Loucy (cell line): ENCODE measurements at regions not wholly inside any gene's neighbourhood (a gene's known extent, or its start where the extent isn't known, plus 50 kb on each side); places are given as distances from the start of the nearest gene placed in this dataset.

ENCODE experiments used
- H2AFZ ChIP-seq: fragments of 200-600 bp; sonication (generic); 2 replicates; pipeline ENCODE4 v1.6.0; 2016; ENCODE audit warnings: antibody characterized with exemption, mild to moderate bottlenecking, low read length, moderate library complexity
- H3F3A ChIP-seq: fragments of 200-600 bp; 2 replicates; pipeline ENCODE4 v1.6.0; 2016; ENCODE audit warnings: antibody characterized with exemption, low read depth, mild to moderate bottlenecking
- H3K27me3 ChIP-seq: fragments of 200-600 bp; sonication (generic); 2 replicates; pipeline ENCODE4 v1.6.1; 2014; ENCODE audit warnings: low read length, mild to moderate bottlenecking; ENCODE audit not compliant: insufficient read depth, poor library complexity, severe bottlenecking
- H3K36me3 ChIP-seq: fragments of 200-600 bp; sonication (generic); 2 replicates; pipeline ENCODE4 v1.6.1; 2016; ENCODE audit warnings: low read length; ENCODE audit not compliant: insufficient read depth
- H3K4me1 ChIP-seq: fragments of 200-600 bp; sonication (generic); 2 replicates; pipeline ENCODE4 v1.5.1; 2014; ENCODE audit warnings: low read length, mild to moderate bottlenecking; ENCODE audit not compliant: insufficient read depth, poor library complexity, severe bottlenecking
- H3K4me2 ChIP-seq: fragments of 200-600 bp; sonication (generic); 2 replicates; pipeline ENCODE4 v1.6.0; 2014; ENCODE audit warnings: antibody characterized with exemption, low read length, low read depth, mild to moderate bottlenecking; ENCODE audit not compliant: poor library complexity, severe bottlenecking
- H3K4me3 ChIP-seq: fragments of 200-600 bp; sonication (generic); 2 replicates; pipeline ENCODE4 v1.5.1; 2014; ENCODE audit warnings: low read length, mild to moderate bottlenecking, mixed read lengths; ENCODE audit not compliant: poor library complexity, severe bottlenecking
- H3K79me2 ChIP-seq: fragments of 200-600 bp; sonication (generic); 2 replicates; pipeline ENCODE4 v1.6.1; 2014; ENCODE audit warnings: low read length; ENCODE audit not compliant: insufficient read depth
- H3K9ac ChIP-seq: fragments of 200-600 bp; sonication (generic); 2 replicates; pipeline ENCODE4 v1.6.0; 2014; ENCODE audit warnings: mild to moderate bottlenecking, low read depth, low read length, moderate library complexity; ENCODE audit not compliant: poor library complexity, severe bottlenecking
- H3K9me2 ChIP-seq: fragments of 200-600 bp; sonication (generic); replicated peaks from 2 replicates; pipeline ENCODE4 v1.6.1; 2016; ENCODE audit warnings: low read depth, low read length, mixed read lengths
- H3K9me3 ChIP-seq: fragments of 200-600 bp; sonication (generic); 2 replicates; pipeline ENCODE4 v1.6.1; 2014; ENCODE audit warnings: mild to moderate bottlenecking, antibody characterized with exemption, low read length, low read depth; ENCODE audit not compliant: insufficient read depth
- H4K20me1 ChIP-seq: fragments of 200-600 bp; sonication (generic); 2 replicates; pipeline ENCODE4 v1.6.0; 2014; ENCODE audit warnings: antibody characterized with exemption, low read length, mild to moderate bottlenecking; ENCODE audit not compliant: insufficient read depth, poor library complexity, severe bottlenecking
- CTCF ChIP-seq: fragments of 200-600 bp; sonication (generic); conservative IDR thresholded peaks from 2 replicates; pipeline ENCODE4 v1.5.1; 2014; ENCODE audit warnings: mild to moderate bottlenecking, antibody characterized with exemption, low read length
- EZH2phosphoT487 ChIP-seq: fragments of 200-600 bp; IDR thresholded peaks from 2 replicates; pipeline ENCODE4 v1.6.1; 2018; ENCODE audit warnings: antibody characterized with exemption, mild to moderate bottlenecking, moderate library complexity, borderline replicate concordance

GRCh38 chr3:73706771-73707170, 82.0 kb upstream of the PDZRN3 start:
- Histone ChIP-seq H3K27me3 (no peaks in the 10 kb centered on the region), H3K9ac (no peak overlapping the region), H3K4me2 (no peak overlapping the region), H3K79me2 (no peaks in the 10 kb centered on the region), H3K4me1 (no peaks in the 10 kb centered on the region), H3K36me3 (no peaks in the 10 kb centered on the region), H3F3A (no peaks in the 10 kb centered on the region), H2AFZ (no peak overlapping the region), H3K4me3 (no peak overlapping the region), H3K9me3 (no peaks in the 10 kb centered on the region), H3K9me2 (no peaks in the 10 kb centered on the region), H4K20me1 (no peaks in the 10 kb centered on the region)
- TF ChIP-seq EZH2phosphoT487, result no peak
- TF ChIP-seq CTCF, result no peak

DNA sequence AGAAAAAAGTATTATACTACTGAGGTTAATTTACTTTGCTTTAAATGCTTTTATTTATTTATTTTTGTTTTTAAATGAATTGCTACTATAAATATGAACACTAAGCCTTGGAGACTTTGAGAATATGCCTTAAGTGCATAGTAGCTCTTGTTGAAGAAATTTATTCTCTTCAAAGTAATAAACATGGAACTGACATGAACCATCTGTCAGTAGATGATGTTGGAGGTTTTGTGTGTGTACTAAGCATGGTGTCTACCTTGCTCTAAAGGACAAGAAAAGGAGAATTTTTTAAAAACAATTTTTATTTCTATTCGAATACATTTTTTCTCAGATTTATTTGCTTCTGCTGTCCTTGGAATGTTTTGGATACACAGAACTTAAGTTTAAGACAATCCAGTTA, 81.1 kb upstream of the PDZRN3 start:
- Histone ChIP-seq H3F3A (no peaks in the 10 kb centered on the region), H3K79me2 (no peaks in the 10 kb centered on the region), H3K27me3 (no peaks in the 10 kb centered on the region), H3K36me3 (no peaks in the 10 kb centered on the region), H4K20me1 (no peaks in the 10 kb centered on the region), H3K9me3 (no peaks in the 10 kb centered on the region), H3K9ac (no peak overlapping the region), H3K4me2 (no peak overlapping the region), H3K4me3 (no peak overlapping the region), H3K9me2 (no peaks in the 10 kb centered on the region), H2AFZ (no peak overlapping the region), H3K4me1 (no peaks in the 10 kb centered on the region)
- TF ChIP-seq CTCF (no peak), EZH2phosphoT487 (no peak)

GRCh38 chr3:73699327-73699726, 74.6 kb upstream of the PDZRN3 start:
- Histone ChIP-seq H3K9me2 (no peaks in the 10 kb centered on the region), H3K9ac (no peak overlapping the region), H3K4me2 (no peak overlapping the region), H3K4me1 (no peaks in the 10 kb centered on the region), H3K9me3 (no peaks in the 10 kb centered on the region), H3K79me2 (no peaks in the 10 kb centered on the region), H2AFZ (no peak overlapping the region), H4K20me1 (no peaks in the 10 kb centered on the region), H3K36me3 (no peaks in the 10 kb centered on the region), H3K4me3 (no peak overlapping the region), H3F3A (no peaks in the 10 kb centered on the region), H3K27me3 (no peaks in the 10 kb centered on the region)
- no peak for TF ChIP-seq CTCF
- TF ChIP-seq EZH2phosphoT487, result no peak
